ENCODE measurements at regions not wholly inside any gene's neighbourhood (a gene's known extent, or its start where the extent isn't known, plus 50 kb on each side); places are given as distances from the start of the nearest gene placed in this dataset.

- TF ChIP-seq CTCF (conservative IDR thresholded peaks at IDR 0.05; ENCODE audit: low read length) (no peak), EZH2phosphoT487 (IDR thresholded peaks at IDR 0.05; ENCODE audit: borderline replicate concordance, low read depth, low read length) (no peak)
Measured at GRCh38 chr18:60646725-60647124, 274.1 kb upstream of the MC4R start.

Measured in OCI-LY7 (cell line).